GM18868 (cell line): ENCODE measurements at regions not wholly inside any gene's neighbourhood (a gene's known extent, or its start where the extent isn't known, plus 50 kb on each side); places are given as distances from the start of the nearest gene placed in this dataset.
A peak's percentile ranks its signal among the peaks of the same experiment; 100 is the strongest.

ENCODE experiments used
- ATAC-seq: cut with Tn5 transposase; IDR thresholded peaks from one replicate; pipeline ENCODE4 v1.9.1; 2021; ENCODE audit warnings: mild to moderate bottlenecking, moderate library complexity; ENCODE audit not compliant: unreplicated experiment

GRCh38 chr5:114221807-114222206, 140.1 kb upstream of the KCNN2 start:
- ATAC-seq, result no peak

GRCh38 chr5:114223866-114224265, 138.0 kb upstream of the KCNN2 start:
- peak; percentile 88 for ATAC-seq

- no peak for ATAC-seq
Measured at GRCh38 chr5:114237766-114238165, 124.1 kb upstream of the KCNN2 start.

- no peak for ATAC-seq
Measured at GRCh38 chr5:114238771-114239313, 123.0 kb upstream of the KCNN2 start.

- no peak for ATAC-seq
Measured at GRCh38 chr5:114243281-114243971, 118.4 kb upstream of the KCNN2 start.

DNA sequence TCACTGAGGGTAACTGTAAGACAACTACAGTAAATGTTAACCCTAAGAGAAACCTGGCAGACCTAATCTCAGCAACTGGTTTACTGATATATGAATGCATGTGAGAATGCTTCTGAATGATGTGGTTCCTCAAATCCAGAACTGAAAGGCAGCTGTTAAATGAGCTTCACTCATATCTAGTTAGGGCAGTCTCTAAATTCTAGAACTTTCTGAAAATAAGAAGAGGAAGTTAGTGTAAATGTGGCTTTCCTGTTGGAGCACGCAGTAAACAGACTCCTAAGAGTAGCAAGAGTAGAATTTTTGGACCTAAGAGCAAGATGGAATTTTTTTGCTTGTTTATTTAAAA, 117.9 kb upstream of the KCNN2 start:
- peak; percentile 56 for ATAC-seq

DNA sequence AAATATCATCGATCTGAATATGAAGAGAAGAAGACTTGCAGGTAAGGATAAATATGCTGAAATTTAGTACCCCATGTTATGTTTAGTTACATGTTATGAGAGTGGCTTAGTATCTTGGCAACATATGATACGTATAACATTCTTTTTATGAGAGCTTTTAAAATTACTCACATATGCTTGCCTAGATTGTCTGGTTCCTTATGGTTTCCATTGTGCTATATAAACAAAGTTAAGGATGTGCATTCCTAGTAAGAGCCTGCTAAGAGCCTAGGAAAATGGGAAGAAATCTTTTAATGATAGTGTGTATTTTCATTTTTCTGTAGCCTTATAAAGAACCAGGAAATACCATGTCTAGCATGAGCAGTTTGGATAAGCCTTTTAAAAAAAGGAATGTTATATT, 112.0 kb upstream of the KCNN2 start:
- no peak for ATAC-seq

GRCh38 chr5:114250536-114250935, 111.3 kb upstream of the KCNN2 start:
- ATAC-seq, result no peak

DNA sequence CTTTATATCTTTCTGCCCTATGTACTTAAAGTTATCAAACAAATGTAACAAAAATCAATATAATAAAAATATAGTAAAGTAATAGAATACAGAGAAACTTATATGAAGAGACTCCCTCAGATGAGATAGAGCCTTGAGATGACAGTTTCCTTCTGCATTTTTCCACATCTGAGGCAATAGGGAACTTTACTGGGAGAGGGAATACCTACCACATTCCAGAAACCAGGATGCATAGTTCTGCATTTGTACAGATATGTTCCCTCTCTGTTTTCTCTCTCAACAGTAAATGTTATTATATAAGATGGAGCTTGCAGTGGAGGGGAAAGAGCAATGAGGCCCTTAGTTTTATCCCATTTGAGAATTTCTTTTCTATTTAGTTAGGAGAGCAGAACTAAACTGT, 109.6 kb upstream of the KCNN2 start:
- ATAC-seq, result no peak

DNA sequence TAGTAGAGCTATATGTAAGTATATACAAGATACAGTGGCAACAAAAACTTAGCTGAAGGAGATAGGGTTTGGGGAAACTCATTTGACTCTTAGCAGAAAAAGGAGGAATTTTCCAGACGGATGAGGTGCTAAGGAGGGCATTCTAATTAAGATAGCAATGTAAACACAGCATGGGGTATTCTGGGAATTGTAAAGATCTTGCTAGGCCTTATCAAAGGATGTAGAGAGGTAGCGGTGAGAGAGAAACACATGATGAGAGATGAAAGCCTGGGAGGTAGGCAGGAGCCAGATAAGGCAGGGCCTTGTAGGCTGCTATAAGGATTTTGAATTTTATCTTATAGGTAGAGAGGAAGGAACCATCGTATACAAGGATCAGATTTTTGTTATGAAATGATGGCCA, 106.6 kb upstream of the KCNN2 start:
- ATAC-seq, result no peak

GRCh38 chr5:114261989-114262388, 99.9 kb upstream of the KCNN2 start:
- no peak for ATAC-seq

GRCh38 chr5:114265432-114266060, 96.3 kb upstream of the KCNN2 start:
- ATAC-seq, result no peak

DNA sequence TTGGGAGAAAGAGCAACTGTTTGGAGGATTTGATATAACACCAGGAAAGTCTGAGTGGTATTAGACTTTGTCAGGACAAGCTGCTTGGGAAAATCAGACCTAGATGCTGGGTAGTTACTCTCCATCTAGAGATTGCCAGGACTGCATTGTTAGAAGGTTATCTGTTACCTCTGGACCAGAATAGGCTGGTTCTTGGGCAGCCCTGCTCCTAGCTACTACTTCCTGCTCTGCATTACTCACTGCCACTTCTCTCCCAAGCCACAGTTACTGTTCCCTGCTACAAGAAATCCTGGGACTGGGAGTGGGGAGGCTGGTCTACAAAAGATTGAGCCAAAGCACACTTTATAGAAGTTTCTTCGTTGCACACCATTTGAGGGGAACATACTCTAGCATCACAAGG, 95.5 kb upstream of the KCNN2 start:
- ATAC-seq, result no peak

DNA sequence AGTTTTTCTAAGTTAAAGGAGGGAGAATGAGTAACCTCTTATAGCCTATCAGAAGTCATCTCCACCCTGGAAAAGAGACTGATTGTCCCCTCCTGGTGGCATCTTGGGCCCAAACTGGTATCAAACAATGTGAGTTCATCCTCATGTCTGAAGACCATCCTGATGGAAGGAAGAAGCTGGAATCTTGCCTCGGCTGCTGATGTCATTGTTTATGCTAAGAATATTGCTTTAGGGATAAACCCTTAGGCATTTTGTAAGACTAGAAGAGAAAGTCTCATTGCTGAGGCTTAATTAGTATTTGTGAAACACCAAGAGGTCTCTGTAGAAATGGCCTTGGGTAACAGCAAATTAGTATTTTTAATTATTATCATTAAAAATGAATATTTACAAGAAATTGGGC, 65.7 kb upstream of the KCNN2 start:
- no peak for ATAC-seq

DNA sequence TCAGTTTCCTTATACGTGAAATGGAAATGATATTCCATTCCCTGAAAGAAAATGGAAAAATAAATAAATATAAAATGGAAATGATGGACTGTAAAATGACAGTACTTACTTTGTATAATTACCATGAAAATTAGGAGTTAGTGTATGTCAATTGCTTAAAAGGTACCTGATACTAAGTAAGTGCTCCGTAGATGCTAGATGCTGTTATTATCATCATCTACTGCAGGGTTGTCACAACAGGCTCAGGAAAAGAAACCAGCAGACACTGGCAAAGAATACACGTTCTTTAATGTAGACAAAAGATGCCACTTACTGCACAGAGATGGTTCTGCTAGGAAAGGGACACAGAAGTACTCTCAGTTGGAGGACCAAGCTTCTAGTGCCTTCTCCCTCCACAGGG, 64.0 kb upstream of the KCNN2 start:
- no peak for ATAC-seq

GRCh38 chr5:114305402-114306207, 56.3 kb upstream of the KCNN2 start:
- ATAC-seq, result peak; percentile 77

GRCh38 chr5:114308017-114308416, 53.9 kb upstream of the KCNN2 start:
- ATAC-seq, result no peak

GRCh38 chr5:114308508-114308907, 53.4 kb upstream of the KCNN2 start:
- no peak for ATAC-seq

- no peak for ATAC-seq
Measured at GRCh38 chr5:114310666-114311065, 51.2 kb upstream of the KCNN2 start.

DNA sequence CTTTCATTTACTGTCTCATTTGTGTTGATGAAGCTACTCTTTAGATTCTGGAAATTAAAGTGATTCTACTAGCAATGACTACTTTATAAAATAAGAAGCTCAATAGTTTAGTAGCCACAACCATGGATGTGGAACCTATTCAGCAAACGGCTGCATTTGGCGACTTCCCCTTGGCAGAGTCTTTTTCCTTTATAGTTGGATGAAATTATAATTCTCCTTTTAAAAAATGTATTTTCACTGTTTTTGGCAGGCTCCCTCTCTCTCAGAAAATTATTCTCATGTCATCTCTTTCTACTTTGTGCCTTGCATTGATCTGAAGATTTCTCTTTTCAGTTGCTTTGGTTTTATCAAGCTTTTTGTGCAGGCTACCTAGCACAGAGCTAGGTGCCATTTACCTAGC, 50.6 kb upstream of the KCNN2 start:
- no peak for ATAC-seq

GRCh38 chr5:114311968-114312367, 49.9 kb upstream of the KCNN2 start:
- ATAC-seq, result no peak
